T-helper 17 cell (primary cell): ENCODE measurements at regions not wholly inside any gene's neighbourhood (a gene's known extent, or its start where the extent isn't known, plus 50 kb on each side); places are given as distances from the start of the nearest gene placed in this dataset.

Source experiments
- ATAC-seq: fragments of 150-1000 bp; cut with Tn5 transposase; 2 replicates; pipeline ENCODE4 v1.10.0; 2021; ENCODE audit warnings: mild to moderate bottlenecking, moderate library complexity
- DNase-seq, 3 donors: peaks; one replicate each; pipeline versions ENCODE4 v3.0.0 to v3.0.0-alpha.2; 2020 to 2021
- H3K9me3 ChIP-seq: one replicate; pipeline ENCODE4 v1.7.0; 2013; ENCODE audit warnings: low read length, mild to moderate bottlenecking; ENCODE audit not compliant: control insufficient read depth, poor library complexity, severe bottlenecking
- H3K27ac Mint-ChIP-seq: one replicate; pipeline ENCODE4 v1.8.0; 2022; ENCODE audit warnings: mild to moderate bottlenecking, moderate library complexity, mixed read lengths
- H3K27me3 Mint-ChIP-seq: one replicate; pipeline ENCODE4 v1.8.0; 2022; ENCODE audit warnings: mixed read lengths
- H3K36me3 Mint-ChIP-seq: one replicate; pipeline ENCODE4 v1.8.0; 2022; ENCODE audit warnings: low read depth, mixed read lengths
- H3K4me1 Mint-ChIP-seq: one replicate; pipeline ENCODE4 v1.8.0; 2022; ENCODE audit warnings: mild to moderate bottlenecking, mixed read lengths
- H3K4me3 Mint-ChIP-seq: one replicate; pipeline ENCODE4 v1.8.0; 2022; ENCODE audit warnings: mild to moderate bottlenecking, moderate library complexity, mixed read lengths

DNA sequence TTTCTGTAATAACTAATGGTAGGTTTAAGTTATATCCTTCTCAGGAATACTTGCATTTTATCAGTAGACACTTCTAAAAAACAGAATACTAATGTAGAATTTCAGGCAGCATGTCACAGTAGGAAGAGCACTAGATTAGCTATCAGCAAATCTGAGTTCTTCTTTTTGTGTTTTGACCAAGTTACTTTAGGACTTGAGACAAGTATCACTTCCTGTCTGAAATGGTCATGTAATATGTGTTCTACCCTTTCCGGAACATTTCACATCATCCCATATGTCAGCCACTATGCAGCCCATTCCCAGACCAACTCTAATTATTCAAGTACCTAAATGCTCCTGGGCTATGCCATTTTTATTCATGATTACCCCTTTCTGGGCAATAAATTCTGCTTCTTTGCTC, 401.8 kb upstream of the RPS6KA3 start:
- ATAC-seq (no peak), DNase-seq (no peak)
- no peak overlapping the region for H3K4me3 Mint-ChIP-seq
- H3K27me3 Mint-ChIP-seq: no peaks in the 10 kb centered on the region
- H3K36me3 Mint-ChIP-seq: no peaks in the 10 kb centered on the region
- H3K9me3 ChIP-seq: no peaks in the 10 kb centered on the region
- no peak overlapping the region for H3K27ac Mint-ChIP-seq
- no peaks in the 10 kb centered on the region for H3K4me1 Mint-ChIP-seq

DNA sequence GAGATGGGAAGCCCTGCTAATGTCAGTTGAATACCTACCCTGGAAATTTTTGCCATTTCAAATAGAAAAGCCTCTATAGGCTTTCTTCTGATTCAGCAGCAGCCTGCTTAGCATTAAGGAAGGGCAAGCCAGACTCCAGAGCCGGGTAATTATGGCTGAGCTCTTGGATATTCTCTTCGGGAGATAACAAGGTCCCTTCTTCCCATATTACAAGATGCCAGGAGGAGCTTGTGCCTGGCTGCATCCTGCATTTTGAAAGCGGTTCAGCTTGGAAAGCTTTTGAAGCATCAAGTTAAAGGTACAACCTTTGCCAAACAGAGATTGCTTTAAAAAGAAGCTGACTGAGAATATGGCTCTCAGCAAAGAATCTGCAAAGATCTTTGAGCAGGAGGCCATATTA, 399.6 kb upstream of the RPS6KA3 start:
- Mint-ChIP-seq H3K4me3 (no peak overlapping the region), H3K4me1 (no peaks in the 10 kb centered on the region), H3K27ac (no peak overlapping the region), H3K27me3 (no peaks in the 10 kb centered on the region), H3K36me3 (no peaks in the 10 kb centered on the region)
- H3K9me3 ChIP-seq: no peaks in the 10 kb centered on the region
- no peak for ATAC-seq
- DNase-seq: no peak

DNA sequence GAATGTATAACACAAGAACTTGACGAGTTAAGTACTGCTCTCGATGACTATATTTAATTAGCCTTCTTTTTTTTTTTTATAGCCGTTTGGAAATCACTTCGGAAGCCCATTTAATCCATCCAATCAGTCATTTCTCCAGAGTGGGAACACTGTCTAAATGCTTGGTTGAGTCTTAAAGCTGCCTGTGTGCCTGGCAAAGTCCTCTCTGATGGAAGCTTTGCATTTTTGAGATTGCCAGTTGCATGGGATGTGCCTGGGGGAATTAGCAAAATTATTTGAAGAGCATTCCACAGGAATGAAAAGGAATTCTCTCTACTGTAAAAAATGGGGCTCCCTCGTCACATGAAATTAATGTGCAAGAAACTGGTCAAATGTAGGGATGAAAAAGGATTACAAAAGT, 398.8 kb upstream of the RPS6KA3 start:
- Mint-ChIP-seq H3K4me1 (no peaks in the 10 kb centered on the region), H3K27me3 (no peaks in the 10 kb centered on the region), H3K36me3 (no peaks in the 10 kb centered on the region), H3K4me3 (no peak overlapping the region), H3K27ac (no peak overlapping the region)
- DNase-seq (no peak), ATAC-seq (no peak)
- H3K9me3 ChIP-seq: no peaks in the 10 kb centered on the region

DNA sequence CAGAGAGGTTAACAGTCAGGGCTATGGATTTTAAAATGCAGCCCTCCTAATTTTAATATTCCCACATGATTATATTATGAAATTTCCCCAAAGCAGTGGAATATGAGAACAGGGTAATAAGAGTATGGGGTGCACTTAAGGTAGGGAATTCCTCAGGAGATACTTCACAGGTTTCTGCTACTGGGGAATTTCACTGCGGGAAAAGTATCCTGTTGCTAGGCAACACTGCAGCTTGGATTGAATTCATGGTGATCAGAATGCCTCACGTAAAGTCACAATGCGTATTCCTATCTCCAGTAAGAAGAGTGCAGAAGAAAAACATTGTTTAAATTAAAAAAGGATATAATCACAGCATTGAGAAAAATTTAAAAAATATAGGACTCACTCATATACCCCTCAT, 398.1 kb upstream of the RPS6KA3 start:
- H3K27me3 Mint-ChIP-seq: no peaks in the 10 kb centered on the region
- DNase-seq (no peak), ATAC-seq (no peak)
- H3K9me3 ChIP-seq: no peaks in the 10 kb centered on the region
- H3K4me3 Mint-ChIP-seq: no peak overlapping the region
- no peaks in the 10 kb centered on the region for H3K4me1 Mint-ChIP-seq
- no peak overlapping the region for H3K27ac Mint-ChIP-seq
- H3K36me3 Mint-ChIP-seq: no peaks in the 10 kb centered on the region

DNA sequence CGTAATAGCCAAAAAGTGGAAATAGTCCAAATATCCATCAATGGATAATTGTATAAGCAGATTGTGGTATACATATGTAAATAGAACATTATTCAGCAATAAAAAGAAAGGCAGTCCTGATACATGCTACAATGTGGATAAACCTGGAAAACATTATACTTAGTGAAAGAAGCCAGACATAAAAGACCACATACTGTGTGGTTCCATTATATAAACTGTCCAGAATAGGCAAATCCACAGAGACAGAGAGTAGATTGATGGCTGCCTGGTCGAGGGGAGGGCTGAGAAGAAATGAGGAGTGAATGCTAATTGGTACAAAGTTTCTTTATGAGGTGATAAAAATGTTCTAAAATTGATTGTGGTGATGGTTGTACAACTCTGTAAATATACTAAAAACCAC, 397.4 kb upstream of the RPS6KA3 start:
- ATAC-seq (no peak), DNase-seq (no peak)
- H3K9me3 ChIP-seq: no peaks in the 10 kb centered on the region
- Mint-ChIP-seq H3K36me3 (no peaks in the 10 kb centered on the region), H3K4me1 (no peaks in the 10 kb centered on the region), H3K27ac (no peak overlapping the region), H3K27me3 (no peaks in the 10 kb centered on the region), H3K4me3 (no peak overlapping the region)

DNA sequence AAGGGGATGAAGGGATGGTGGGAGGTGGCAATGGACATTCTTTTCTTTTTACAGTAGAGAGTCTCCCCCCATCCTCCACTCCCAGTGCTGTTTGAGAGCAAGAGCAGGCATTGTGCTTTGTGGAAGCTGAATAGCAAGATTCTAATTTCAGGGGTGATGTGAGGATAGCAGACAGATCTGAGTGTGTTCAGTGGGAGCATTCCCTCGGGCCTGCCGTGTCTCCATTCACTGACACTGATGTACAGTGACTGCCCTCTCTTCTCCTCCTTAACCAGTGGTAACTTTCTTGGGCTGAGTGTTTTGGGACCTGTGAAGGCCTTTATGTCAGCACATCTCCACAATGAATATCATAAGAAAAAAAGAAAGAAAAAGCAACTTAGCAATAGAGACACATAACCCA, 396.6 kb upstream of the RPS6KA3 start:
- no peak overlapping the region for H3K4me3 Mint-ChIP-seq
- no peaks in the 10 kb centered on the region for H3K36me3 Mint-ChIP-seq
- H3K9me3 ChIP-seq: no peaks in the 10 kb centered on the region
- H3K27me3 Mint-ChIP-seq: no peaks in the 10 kb centered on the region
- no peak for ATAC-seq
- no peaks in the 10 kb centered on the region for H3K4me1 Mint-ChIP-seq
- DNase-seq: no peak
- no peak overlapping the region for H3K27ac Mint-ChIP-seq

DNA sequence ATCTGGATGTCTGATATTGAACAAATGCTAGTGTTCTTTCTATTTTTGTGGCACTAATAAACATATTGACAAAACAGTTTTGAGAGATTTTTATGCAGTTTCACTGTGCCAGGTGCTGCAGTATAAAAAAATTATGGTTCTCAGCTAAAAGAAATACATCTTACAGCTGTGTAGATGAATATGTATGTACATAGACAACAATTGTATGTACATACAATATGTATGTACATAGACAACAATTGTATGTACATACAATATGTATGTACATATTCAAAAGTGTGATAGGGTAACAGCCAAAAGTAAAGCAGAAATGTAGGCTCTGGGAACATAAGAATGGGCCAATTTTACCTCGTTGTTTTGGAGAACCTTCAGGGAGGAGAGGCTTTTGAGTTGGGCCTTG, 390.0 kb upstream of the RPS6KA3 start:
- no peaks in the 10 kb centered on the region for H3K27me3 Mint-ChIP-seq
- H3K9me3 ChIP-seq: no peaks in the 10 kb centered on the region
- no peaks in the 10 kb centered on the region for H3K4me1 Mint-ChIP-seq
- ATAC-seq (no peak), DNase-seq (no peak)
- H3K27ac Mint-ChIP-seq: no peak overlapping the region
- no peaks in the 10 kb centered on the region for H3K36me3 Mint-ChIP-seq
- no peak overlapping the region for H3K4me3 Mint-ChIP-seq

DNA sequence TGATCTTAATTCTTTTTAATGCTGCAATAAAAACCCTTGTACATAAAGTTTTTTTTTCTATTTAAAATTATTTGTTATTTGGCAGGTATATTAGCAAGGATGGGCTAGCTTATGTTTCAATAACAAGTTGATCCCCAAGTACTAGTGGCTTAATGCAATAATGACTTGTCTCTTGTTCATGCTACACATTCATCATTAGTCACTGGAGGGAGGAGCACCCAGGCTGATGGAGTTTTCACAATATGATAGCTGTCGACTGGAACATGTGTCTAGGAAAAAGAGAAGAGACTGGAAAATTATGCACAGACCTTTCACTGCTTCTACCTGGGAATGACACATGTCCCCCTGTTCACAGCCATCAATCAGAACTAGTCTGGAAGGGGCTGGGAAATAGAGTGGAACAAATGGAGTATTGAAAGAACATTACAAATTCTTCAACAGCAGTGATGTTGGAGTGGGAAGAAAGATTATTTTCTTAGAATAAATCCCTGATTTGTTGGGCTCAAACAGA, 387.9 kb upstream of the RPS6KA3 start:
- H3K4me1 Mint-ChIP-seq: no peaks in the 10 kb centered on the region
- DNase-seq (no peak), ATAC-seq (no peak)
- H3K36me3 Mint-ChIP-seq: no peaks in the 10 kb centered on the region
- H3K4me3 Mint-ChIP-seq: no peak overlapping the region
- no peaks in the 10 kb centered on the region for H3K9me3 ChIP-seq
- no peaks in the 10 kb centered on the region for H3K27me3 Mint-ChIP-seq
- no peak overlapping the region for H3K27ac Mint-ChIP-seq

DNA sequence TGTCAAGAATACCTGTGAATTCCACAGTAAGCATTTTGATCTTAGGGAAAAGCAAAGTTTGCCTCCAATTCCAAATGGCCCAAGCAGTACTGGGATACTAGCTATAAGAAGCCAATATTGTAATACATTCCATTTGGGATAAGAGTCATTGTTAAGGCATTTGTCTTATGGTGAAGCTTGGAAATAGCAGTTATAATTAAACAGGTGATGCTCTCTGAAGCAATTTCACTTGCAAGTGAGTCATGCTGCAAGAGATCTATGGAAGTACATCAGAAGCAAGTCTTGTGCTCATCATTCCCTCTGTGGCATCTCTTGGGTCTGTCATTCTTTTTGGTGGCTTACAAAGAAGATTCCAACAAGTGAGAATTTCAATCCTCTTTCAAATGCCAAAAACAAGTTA, 386.4 kb upstream of the RPS6KA3 start:
- Mint-ChIP-seq H3K27me3 (no peaks in the 10 kb centered on the region), H3K4me3 (no peak overlapping the region), H3K36me3 (no peaks in the 10 kb centered on the region), H3K4me1 (no peaks in the 10 kb centered on the region), H3K27ac (no peak overlapping the region)
- H3K9me3 ChIP-seq: no peaks in the 10 kb centered on the region
- DNase-seq: no peak
- no peak for ATAC-seq

DNA sequence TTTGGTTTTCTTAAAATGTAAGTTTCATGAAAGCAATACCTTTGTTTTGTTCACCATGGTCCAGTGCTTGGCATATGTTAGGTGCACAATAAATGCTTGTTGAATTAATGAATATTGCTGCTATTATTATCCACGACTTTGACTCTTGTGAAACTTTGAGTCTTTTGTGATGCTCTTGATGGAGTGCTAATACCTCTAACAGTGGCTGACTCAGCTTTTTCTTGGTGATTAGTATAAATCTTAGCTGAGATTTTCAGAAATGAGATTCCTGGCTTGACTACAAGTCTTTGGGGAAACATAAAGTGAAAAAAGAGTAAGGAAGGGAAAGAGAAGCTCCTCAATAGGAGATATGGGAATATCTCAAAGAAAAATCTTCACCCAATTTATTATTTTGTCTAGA, 375.2 kb upstream of the RPS6KA3 start:
- Mint-ChIP-seq H3K4me3 (no peak overlapping the region), H3K36me3 (peaks cover 2% of the 10 kb centered on the region), H3K4me1 (no peaks in the 10 kb centered on the region), H3K27me3 (peaks cover 9% of the 10 kb centered on the region), H3K27ac (no peak overlapping the region)
- H3K9me3 ChIP-seq: no peaks in the 10 kb centered on the region
- ATAC-seq (no peak), DNase-seq (no peak)

DNA sequence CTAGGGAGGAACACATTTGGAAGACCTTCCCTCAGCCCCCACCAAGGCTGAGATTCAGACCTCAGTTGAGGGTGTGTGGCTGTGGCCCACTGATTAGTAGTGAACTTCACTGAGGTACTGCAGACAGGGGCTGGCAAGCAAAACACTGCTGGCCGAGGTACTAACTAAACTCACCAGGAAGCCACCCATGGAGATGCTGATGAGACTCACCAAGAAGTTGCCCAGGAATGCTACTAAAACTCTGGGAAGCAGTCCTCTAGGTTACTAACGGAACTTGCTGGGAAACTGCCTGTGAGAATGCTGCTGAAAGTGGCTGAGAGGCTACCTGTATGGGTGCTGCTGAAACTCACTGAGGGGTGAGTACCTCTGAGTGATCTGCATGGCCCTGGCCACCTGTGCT, 372.4 kb upstream of the RPS6KA3 start:
- peaks cover 9% of the 10 kb centered on the region for H3K27me3 Mint-ChIP-seq
- H3K4me3 Mint-ChIP-seq: no peak overlapping the region
- no peaks in the 10 kb centered on the region for H3K4me1 Mint-ChIP-seq
- no peaks in the 10 kb centered on the region for H3K9me3 ChIP-seq
- H3K36me3 Mint-ChIP-seq: no peaks in the 10 kb centered on the region
- DNase-seq (no peak), ATAC-seq (no peak)
- no peak overlapping the region for H3K27ac Mint-ChIP-seq

DNA sequence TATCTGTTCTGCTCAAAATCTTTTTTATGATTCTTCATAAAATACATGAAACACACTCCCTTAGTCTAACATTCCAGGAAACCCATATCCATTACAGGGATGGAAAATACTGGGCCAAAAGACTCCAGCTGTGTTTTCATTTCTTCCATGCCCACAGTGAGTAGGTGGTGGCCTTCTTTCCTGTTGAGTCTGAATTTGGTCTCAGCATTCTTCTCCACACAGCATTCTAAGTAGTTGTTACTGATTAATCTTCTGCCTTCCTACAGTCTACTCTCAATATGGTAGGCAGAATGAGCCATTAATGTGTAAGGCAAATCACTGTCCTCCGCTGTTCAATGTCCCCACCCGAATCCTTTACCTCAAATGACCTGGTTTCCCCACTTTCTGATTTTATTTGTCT, 370.6 kb upstream of the RPS6KA3 start:
- no peak for ATAC-seq
- H3K27ac Mint-ChIP-seq: no peak overlapping the region
- H3K4me3 Mint-ChIP-seq: no peak overlapping the region
- no peaks in the 10 kb centered on the region for H3K9me3 ChIP-seq
- H3K27me3 Mint-ChIP-seq: peaks cover 9% of the 10 kb centered on the region
- DNase-seq: no peak
- H3K36me3 Mint-ChIP-seq: no peaks in the 10 kb centered on the region
- no peaks in the 10 kb centered on the region for H3K4me1 Mint-ChIP-seq

DNA sequence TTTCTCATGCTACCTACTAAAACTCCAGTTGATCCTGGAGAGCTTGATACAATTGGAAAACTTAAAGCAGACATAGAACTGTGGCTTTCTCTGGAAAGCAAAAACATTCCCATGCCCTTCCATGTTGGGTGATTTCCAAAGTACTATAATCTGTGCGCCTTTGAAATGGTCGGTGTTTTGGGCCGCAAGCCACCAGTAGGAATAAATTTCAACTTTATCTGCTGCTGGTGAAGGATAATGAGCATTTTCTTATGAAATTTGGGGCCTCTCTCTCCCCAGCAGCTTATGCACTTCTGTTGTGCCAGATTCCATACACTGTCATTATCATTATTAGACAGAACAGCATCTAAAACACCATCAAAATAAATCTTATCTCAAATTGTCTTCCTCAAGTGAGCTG, 366.7 kb upstream of the RPS6KA3 start:
- no peak for DNase-seq
- H3K9me3 ChIP-seq: no peaks in the 10 kb centered on the region
- H3K4me1 Mint-ChIP-seq: no peaks in the 10 kb centered on the region
- no peaks in the 10 kb centered on the region for H3K27me3 Mint-ChIP-seq
- no peak overlapping the region for H3K27ac Mint-ChIP-seq
- ATAC-seq: no peak
- H3K36me3 Mint-ChIP-seq: no peaks in the 10 kb centered on the region
- H3K4me3 Mint-ChIP-seq: no peak overlapping the region

DNA sequence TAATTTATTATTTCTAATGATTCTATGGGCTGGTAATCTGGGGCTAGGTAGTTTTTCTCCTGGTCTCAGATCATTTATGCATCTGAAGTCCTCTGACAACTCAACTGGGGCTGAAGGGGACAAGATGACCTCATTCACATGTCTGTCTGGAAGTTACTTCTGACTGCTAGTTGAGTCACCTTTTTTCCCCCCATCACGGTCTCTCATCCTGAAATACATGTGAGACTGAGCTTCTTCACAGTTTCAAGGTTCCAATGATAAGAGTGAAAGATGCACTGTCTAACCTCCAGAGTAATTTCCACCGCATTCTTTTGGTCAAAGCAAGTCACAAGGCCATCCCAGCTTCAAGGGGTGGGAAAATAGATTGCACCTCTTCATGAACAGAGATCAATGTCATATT, 356.7 kb upstream of the RPS6KA3 start:
- Mint-ChIP-seq H3K36me3 (no peaks in the 10 kb centered on the region), H3K27me3 (peaks cover 7% of the 10 kb centered on the region), H3K27ac (no peak overlapping the region), H3K4me1 (peaks cover 5% of the 10 kb centered on the region), H3K4me3 (no peak overlapping the region)
- H3K9me3 ChIP-seq: no peaks in the 10 kb centered on the region
- ATAC-seq: no peak
- DNase-seq: no peak

DNA sequence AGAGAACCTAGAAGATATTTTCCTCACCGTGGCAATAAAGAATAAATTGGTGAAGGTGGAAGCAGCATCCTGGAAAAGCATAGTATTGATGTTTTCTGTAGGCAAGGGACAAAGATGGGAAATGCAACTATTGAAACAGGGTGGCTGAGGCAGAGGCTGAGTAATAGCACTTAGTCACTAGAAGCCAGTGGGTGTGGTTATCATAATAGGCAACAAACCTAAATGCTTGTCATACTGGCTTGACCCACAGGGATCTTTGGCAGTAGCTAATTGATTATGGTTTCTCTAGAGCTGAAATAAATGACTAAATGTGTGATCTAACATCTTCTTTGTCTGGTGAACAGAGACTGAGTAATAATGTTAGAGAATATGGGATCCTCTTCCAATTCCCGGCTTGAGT, 353.6 kb upstream of the RPS6KA3 start:
- no peaks in the 10 kb centered on the region for H3K9me3 ChIP-seq
- ATAC-seq (no peak), DNase-seq (no peak)
- no peak overlapping the region for H3K27ac Mint-ChIP-seq
- no peak overlapping the region for H3K4me3 Mint-ChIP-seq
- H3K4me1 Mint-ChIP-seq: no peaks in the 10 kb centered on the region
- no peaks in the 10 kb centered on the region for H3K27me3 Mint-ChIP-seq
- no peaks in the 10 kb centered on the region for H3K36me3 Mint-ChIP-seq
